Activated CD4-positive, alpha-beta T cell treated with anti-CD3 and anti-CD28 coated beads for 36 hours (primary cell): ENCODE measurements at regions not wholly inside any gene's neighbourhood (a gene's known extent, or its start where the extent isn't known, plus 50 kb on each side); places are given as distances from the start of the nearest gene placed in this dataset.

Source experiments
- ATAC-seq: fragments of 200-7000 bp; cut with Tn5 transposase; one replicate; pipeline ENCODE4 v1.10.0; 2021; ENCODE audit warnings: mild to moderate bottlenecking, moderate library complexity
- CTCF ChIA-PET: fragments of 350-600 bp; sonication (Branson Sonifier 250); formaldehyde crosslinking; loops from one replicate; lab custom pipeline; 2021; ENCODE audit warnings: antibody characterized with exemption; lab: Charles Lee
- POLR2A ChIA-PET: fragments of 350-600 bp; sonication (Branson Sonifier 250); formaldehyde crosslinking; loops from one replicate; lab custom pipeline; 2021; ENCODE audit warnings: antibody characterized with exemption, inconsistent platforms; lab: Charles Lee
- DNase-seq: peaks from one replicate; pipeline ENCODE4 v3.0.0-alpha.2; 2020
- H3K27ac Mint-ChIP-seq: one replicate; pipeline ENCODE4 v1.8.0; 2021; ENCODE audit warnings: mixed read lengths
- H3K27me3 Mint-ChIP-seq: one replicate; pipeline ENCODE4 v1.8.0; 2021; ENCODE audit warnings: mixed read lengths
- H3K36me3 Mint-ChIP-seq: one replicate; pipeline ENCODE4 v1.8.0; 2021; ENCODE audit warnings: low read depth, mixed read lengths
- H3K4me1 Mint-ChIP-seq: one replicate; pipeline ENCODE4 v1.8.0; 2021; ENCODE audit warnings: mixed read lengths
- H3K4me3 Mint-ChIP-seq: one replicate; pipeline ENCODE4 v1.8.0; 2021; ENCODE audit warnings: mild to moderate bottlenecking, moderate library complexity, mixed read lengths
- H3K9me3 Mint-ChIP-seq: one replicate; pipeline ENCODE4 v1.8.0; 2021; ENCODE audit warnings: low read depth, mixed read lengths
- intact Hi-C, 2 experiments: fragments of 100-400 bp; cut with DNase I in 1 of 2; cut with micrococcal nuclease in 1 of 2; formaldehyde crosslinking; loops; one replicate each; pipeline versions ENCODE4 v1.14.2 to v1.15.1; 2022 to 2024; cut with DNase I, micrococcal nuclease

- CTCF ChIA-PET: no interaction called here
- POLR2A ChIA-PET: no interaction called here
- intact Hi-C loops: no loop called here
- no peak overlapping the region for H3K27ac Mint-ChIP-seq
- H3K27me3 Mint-ChIP-seq: peaks cover 4% of the 10 kb centered on the region
- peaks cover 4% of the 10 kb centered on the region for H3K9me3 Mint-ChIP-seq
- no peak overlapping the region for H3K4me3 Mint-ChIP-seq
- no peak for ATAC-seq
- H3K4me1 Mint-ChIP-seq: no peaks in the 10 kb centered on the region
- H3K36me3 Mint-ChIP-seq: peaks cover 2% of the 10 kb centered on the region
- DNase-seq: no peak
Observed at GRCh38 chr17:14779241-14779640, 478.4 kb downstream of the HS3ST3B1 start.

DNA sequence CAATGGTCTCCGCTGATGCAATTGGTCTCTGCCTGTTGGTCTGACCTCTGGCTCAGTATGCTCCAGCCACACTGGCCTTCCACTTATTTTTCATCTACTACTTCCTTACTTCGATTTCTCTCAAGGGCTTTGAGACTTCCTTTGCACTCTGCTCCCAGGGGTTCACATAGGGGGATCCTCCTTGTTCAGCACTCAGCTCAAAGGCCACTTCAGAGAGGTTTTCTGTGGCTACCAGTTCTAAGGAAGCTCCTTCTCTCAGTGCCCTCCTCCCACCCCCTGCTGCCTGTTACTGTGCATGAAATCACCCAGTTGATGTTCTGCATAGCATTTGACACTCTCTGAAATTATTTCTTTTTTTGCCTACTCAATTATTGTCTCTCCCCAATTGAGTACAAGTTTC is 476.4 kb downstream of the HS3ST3B1 start:
- Mint-ChIP-seq H3K27ac (no peak overlapping the region), H3K4me3 (no peak overlapping the region), H3K4me1 (no peaks in the 10 kb centered on the region), H3K27me3 (peaks cover 4% of the 10 kb centered on the region), H3K36me3 (peaks cover 2% of the 10 kb centered on the region), H3K9me3 (peaks cover 4% of the 10 kb centered on the region)
- ChIA-PET CTCF (no interaction called here), POLR2A (no interaction called here)
- DNase-seq (no peak), ATAC-seq (no peak)
- intact Hi-C loops: no loop called here

- H3K9me3 Mint-ChIP-seq: peaks cover 4% of the 10 kb centered on the region
- peaks cover 2% of the 10 kb centered on the region for H3K36me3 Mint-ChIP-seq
- ATAC-seq (no peak), DNase-seq (no peak)
- CTCF ChIA-PET: no interaction called here
- no peak overlapping the region for H3K27ac Mint-ChIP-seq
- POLR2A ChIA-PET: no interaction called here
- intact Hi-C loops: no loop called here
- H3K4me3 Mint-ChIP-seq: no peak overlapping the region
- H3K4me1 Mint-ChIP-seq: no peaks in the 10 kb centered on the region
- peaks cover 4% of the 10 kb centered on the region for H3K27me3 Mint-ChIP-seq
Observed at GRCh38 chr17:14776791-14777190, 475.9 kb downstream of the HS3ST3B1 start.

- Mint-ChIP-seq H3K27me3 (peaks cover 4% of the 10 kb centered on the region), H3K9me3 (peaks cover 4% of the 10 kb centered on the region), H3K27ac (no peak overlapping the region), H3K36me3 (peaks cover 2% of the 10 kb centered on the region), H3K4me1 (no peaks in the 10 kb centered on the region), H3K4me3 (no peak overlapping the region)
- ChIA-PET CTCF (no interaction called here), POLR2A (no interaction called here)
- ATAC-seq (no peak), DNase-seq (no peak)
- intact Hi-C loops: no loop called here
Observed at GRCh38 chr17:14775731-14776492, 475.0 kb downstream of the HS3ST3B1 start.

DNA sequence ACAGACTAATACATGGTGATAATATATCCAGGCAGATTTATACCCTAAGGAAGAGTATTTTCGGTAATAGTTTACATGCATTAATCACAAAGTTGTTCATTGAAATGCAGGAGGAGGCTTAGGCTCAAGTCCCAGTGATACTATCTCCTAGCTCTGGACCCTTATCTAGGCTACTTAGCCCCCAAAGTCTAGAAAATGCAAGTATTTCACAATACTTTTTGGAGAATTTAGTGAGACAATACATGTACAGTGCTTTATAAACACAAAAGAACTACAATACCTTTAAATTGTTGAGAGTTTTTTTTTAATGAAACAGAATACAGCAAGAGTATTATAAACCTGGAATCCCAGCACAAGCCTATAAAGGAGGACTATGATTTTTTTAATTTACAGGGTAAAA is 473.9 kb downstream of the HS3ST3B1 start:
- H3K27me3 Mint-ChIP-seq: peaks cover 4% of the 10 kb centered on the region

GRCh38 chr17:14772776-14773175 is 471.9 kb downstream of the HS3ST3B1 start:
- no peak overlapping the region for H3K4me3 Mint-ChIP-seq
- DNase-seq (no peak), ATAC-seq (no peak)
- ChIA-PET POLR2A (no interaction called here), CTCF (interaction anchor here (0.6 kb wide), 1 partner anchor 1674 kb away, joined by 3 read pairs; no protein-coding TSS in a partner anchor)
- intact Hi-C loops: no loop called here
- H3K27ac Mint-ChIP-seq: no peak overlapping the region
- peaks cover 2% of the 10 kb centered on the region for H3K36me3 Mint-ChIP-seq
- peaks cover 10% of the 10 kb centered on the region for H3K9me3 Mint-ChIP-seq
- no peaks in the 10 kb centered on the region for H3K4me1 Mint-ChIP-seq
- peaks cover 4% of the 10 kb centered on the region for H3K27me3 Mint-ChIP-seq

More for the DNA sequence above, 473.9 kb downstream of the HS3ST3B1 start:
- no peak overlapping the region for H3K4me3 Mint-ChIP-seq
- ATAC-seq: no peak
- no peak for DNase-seq
- H3K9me3 Mint-ChIP-seq: peaks cover 4% of the 10 kb centered on the region
- CTCF ChIA-PET: no interaction called here
- intact Hi-C loops: no loop called here
- POLR2A ChIA-PET: no interaction called here
- H3K27ac Mint-ChIP-seq: no peak overlapping the region
- no peaks in the 10 kb centered on the region for H3K4me1 Mint-ChIP-seq
- H3K36me3 Mint-ChIP-seq: peaks cover 2% of the 10 kb centered on the region

GRCh38 chr17:14771543-14771942 is 470.7 kb downstream of the HS3ST3B1 start:
- Mint-ChIP-seq H3K36me3 (peaks cover 2% of the 10 kb centered on the region), H3K27me3 (peaks cover 4% of the 10 kb centered on the region), H3K4me1 (no peaks in the 10 kb centered on the region), H3K9me3 (peaks cover 10% of the 10 kb centered on the region), H3K27ac (no peak overlapping the region), H3K4me3 (no peak overlapping the region)
- ATAC-seq (no peak), DNase-seq (no peak)
- POLR2A ChIA-PET: no interaction called here
- CTCF ChIA-PET: no interaction called here
- intact Hi-C loops: no loop called here

GRCh38 chr17:14768923-14769322 is 468.0 kb downstream of the HS3ST3B1 start:
- no peak overlapping the region for H3K4me3 Mint-ChIP-seq
- no peaks in the 10 kb centered on the region for H3K36me3 Mint-ChIP-seq
- DNase-seq (no peak), ATAC-seq (no peak)
- intact Hi-C loops: no loop called here
- H3K27me3 Mint-ChIP-seq: peaks cover 2% of the 10 kb centered on the region
- CTCF ChIA-PET: no interaction called here
- H3K9me3 Mint-ChIP-seq: peaks cover 6% of the 10 kb centered on the region
- no peak overlapping the region for H3K27ac Mint-ChIP-seq
- H3K4me1 Mint-ChIP-seq: no peaks in the 10 kb centered on the region
- POLR2A ChIA-PET: no interaction called here

DNA sequence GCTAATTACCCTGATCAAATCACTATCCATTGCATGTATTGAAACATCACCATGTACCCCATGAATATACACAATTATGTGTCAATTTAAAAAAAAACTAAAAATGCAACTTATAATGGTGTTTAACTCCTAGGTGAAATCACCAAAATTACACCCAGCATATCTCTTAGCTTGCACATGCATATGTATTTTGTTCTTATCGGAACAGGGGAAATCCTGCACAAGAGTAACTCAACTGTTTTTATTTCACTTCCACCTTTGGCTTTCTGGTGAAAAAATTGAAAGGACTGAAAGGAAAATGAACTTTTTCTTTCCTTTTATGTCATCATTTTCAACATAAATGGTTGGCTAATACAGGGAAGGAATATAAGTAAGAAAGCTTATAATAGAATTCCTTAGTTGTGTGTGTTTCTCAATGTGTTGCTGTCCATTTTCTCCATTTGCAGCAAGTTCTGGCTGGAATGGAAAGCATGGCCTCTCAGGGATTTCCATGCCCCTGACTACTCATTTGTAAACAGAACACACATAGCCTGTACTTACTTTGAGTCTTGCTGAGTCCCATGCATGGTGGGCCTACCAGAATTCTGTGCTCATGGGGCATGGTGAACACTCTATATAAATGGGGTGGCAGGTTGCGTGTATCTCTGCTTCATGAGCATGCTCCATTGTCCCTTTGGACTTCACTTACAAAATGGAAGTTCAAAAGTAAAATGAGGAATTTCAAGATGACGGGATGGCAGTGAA is 462.0 kb downstream of the HS3ST3B1 start:
- intact Hi-C loops: no loop called here
- ATAC-seq (no peak), DNase-seq (no peak)
- ChIA-PET POLR2A (interaction anchor here (0.7 kb wide), 1 partner anchor 135 kb away, joined by 3 read pairs; no protein-coding TSS in a partner anchor), CTCF (no interaction called here)
- Mint-ChIP-seq H3K4me1 (no peaks in the 10 kb centered on the region), H3K27ac (no peak overlapping the region), H3K36me3 (no peaks in the 10 kb centered on the region), H3K27me3 (peaks cover 2% of the 10 kb centered on the region), H3K9me3 (no peaks in the 10 kb centered on the region), H3K4me3 (no peak overlapping the region)

DNA sequence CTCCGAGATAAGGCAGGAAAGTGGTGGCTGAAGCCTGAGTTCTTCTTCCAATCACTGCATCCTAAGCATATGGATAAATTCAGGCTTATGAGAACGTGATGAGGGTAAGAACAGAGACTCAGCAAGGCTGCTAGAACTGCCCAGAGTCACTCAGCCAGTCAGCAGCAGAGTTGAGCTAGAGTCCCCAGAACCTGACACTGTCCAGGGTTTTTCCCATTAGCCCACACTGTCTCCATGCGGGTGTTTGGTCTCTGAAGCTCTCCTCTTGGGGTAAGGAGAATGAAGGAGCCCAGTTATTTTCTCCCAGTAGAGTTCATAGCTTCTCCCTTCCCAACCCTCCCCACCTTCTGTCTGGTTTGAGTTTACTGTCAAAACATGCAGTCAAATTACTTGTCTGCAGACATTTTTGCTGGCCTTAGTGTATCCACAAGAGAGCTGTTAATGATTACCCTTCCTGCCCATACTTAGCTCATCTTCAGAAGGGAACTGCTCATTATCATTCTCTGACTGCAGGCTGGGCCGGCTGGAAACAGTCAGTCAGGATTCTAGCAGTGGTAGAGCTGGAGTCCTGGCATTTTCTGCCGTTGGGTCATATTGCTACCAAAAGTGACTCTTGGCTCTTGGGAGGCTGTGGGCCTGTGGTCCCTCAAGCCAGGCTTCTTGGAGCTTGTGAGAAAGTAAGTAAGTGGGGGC is 460.0 kb downstream of the HS3ST3B1 start:
- H3K27me3 Mint-ChIP-seq: peaks cover 2% of the 10 kb centered on the region
- intact Hi-C loops: no loop called here
- ChIA-PET POLR2A (no interaction called here), CTCF (interaction anchor here (0.6 kb wide), 1 partner anchor 186 kb away, joined by 3 read pairs; no protein-coding TSS in a partner anchor)
- ATAC-seq (no peak), DNase-seq (no peak)
- H3K4me3 Mint-ChIP-seq: no peak overlapping the region
- no peaks in the 10 kb centered on the region for H3K36me3 Mint-ChIP-seq
- no peaks in the 10 kb centered on the region for H3K9me3 Mint-ChIP-seq
- no peak overlapping the region for H3K27ac Mint-ChIP-seq
- no peaks in the 10 kb centered on the region for H3K4me1 Mint-ChIP-seq

- Mint-ChIP-seq H3K36me3 (no peaks in the 10 kb centered on the region), H3K9me3 (no peaks in the 10 kb centered on the region), H3K4me3 (no peak overlapping the region), H3K27me3 (no peaks in the 10 kb centered on the region), H3K4me1 (no peaks in the 10 kb centered on the region), H3K27ac (no peak overlapping the region)
- no peak for DNase-seq
- intact Hi-C loops: no loop called here
- ChIA-PET CTCF (interaction anchor here (0.6 kb wide), 1 partner anchor 187 kb away, joined by 3 read pairs; no protein-coding TSS in a partner anchor), POLR2A (no interaction called here)
- ATAC-seq: no peak
Observed at GRCh38 chr17:14760212-14760611, 459.3 kb downstream of the HS3ST3B1 start.
